ENCODE measurements at regions not wholly inside any gene's neighbourhood (a gene's known extent, or its start where the extent isn't known, plus 50 kb on each side); places are given as distances from the start of the nearest gene placed in this dataset.

DNA sequence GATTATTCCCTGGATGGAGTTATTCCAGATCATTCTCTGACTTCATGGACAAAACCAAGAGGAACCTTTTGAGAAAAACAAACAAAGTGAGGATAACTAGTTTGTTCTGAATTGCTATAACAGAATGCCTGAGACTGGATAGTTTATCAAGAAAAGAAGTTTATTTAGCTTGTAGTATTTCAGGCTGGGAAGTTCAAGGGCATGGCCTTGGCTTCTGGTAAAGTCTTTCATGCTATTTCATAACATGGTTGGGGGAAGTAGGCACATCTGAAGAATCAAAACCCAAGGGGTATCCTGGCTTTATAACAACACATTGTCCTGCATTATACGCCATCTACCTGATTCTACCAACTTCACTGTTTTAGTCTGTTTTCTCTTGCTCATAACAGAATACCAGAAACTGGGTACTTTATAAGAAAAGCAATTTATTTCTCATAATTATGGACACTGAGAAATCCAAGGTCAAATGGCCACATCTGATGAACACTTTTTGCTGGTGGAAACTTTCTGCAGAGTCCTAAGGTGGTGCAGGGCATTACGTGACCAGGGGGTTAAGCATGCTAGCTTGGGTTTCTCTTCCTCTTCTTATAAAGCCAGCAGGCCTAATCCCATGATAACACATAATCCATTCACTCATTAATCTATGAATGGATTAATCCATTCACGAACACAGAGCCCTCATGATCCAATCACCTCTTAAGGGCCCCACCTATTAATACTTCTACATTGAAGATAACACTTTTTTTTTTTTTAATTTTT, 186.1 kb upstream of the PRSS16 start:
- no peak for DNase-seq
- H3K36me3 ChIP-seq (replicated peaks), result no peaks in the 10 kb centered on the region
- in situ Hi-C loops (cut with HindIII; ENCODE audit: low pct_ligation_motif_present, low sequenced_read_pairs), result no loop called here

DNA sequence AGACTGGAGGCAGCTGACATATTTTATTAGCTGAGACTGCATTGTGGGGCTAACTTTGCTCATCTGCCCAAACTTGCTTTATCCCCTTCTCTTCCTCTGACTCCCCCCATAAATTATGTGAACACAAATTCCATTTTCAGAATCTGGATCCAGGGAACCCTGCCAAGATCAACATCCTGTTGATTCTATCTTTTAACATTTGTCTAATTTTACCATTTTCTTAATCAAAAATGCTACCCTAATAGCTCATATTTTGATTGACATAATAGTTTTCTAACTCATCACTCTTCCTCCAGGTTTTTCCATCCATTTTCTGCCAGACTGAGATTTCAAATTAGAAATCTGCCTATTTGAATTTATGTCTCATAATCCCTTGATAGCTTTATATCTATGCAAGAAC, 184.7 kb upstream of the PRSS16 start:
- in situ Hi-C loops (cut with HindIII; ENCODE audit: low pct_ligation_motif_present, low sequenced_read_pairs), result no loop called here

More for the DNA sequence above, 186.1 kb upstream of the PRSS16 start:
- TF ChIP-seq, protein P1, sequence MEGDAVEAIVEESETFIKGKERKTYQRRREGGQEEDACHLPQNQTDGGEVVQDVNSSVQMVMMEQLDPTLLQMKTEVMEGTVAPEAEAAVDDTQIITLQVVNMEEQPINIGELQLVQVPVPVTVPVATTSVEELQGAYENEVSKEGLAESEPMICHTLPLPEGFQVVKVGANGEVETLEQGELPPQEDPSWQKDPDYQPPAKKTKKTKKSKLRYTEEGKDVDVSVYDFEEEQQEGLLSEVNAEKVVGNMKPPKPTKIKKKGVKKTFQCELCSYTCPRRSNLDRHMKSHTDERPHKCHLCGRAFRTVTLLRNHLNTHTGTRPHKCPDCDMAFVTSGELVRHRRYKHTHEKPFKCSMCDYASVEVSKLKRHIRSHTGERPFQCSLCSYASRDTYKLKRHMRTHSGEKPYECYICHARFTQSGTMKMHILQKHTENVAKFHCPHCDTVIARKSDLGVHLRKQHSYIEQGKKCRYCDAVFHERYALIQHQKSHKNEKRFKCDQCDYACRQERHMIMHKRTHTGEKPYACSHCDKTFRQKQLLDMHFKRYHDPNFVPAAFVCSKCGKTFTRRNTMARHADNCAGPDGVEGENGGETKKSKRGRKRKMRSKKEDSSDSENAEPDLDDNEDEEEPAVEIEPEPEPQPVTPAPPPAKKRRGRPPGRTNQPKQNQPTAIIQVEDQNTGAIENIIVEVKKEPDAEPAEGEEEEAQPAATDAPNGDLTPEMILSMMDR (IDR thresholded peaks at IDR 0.05; ENCODE audit: low read depth, low read length, missing control alignments), result no peak
- H3K27me3 ChIP-seq (replicated peaks), result no peaks in the 10 kb centered on the region
- no peak overlapping the region for H3K4me3 ChIP-seq (ENCODE audit: low read depth, low read length)
- H3K27ac ChIP-seq, result no peak overlapping the region

DNA sequence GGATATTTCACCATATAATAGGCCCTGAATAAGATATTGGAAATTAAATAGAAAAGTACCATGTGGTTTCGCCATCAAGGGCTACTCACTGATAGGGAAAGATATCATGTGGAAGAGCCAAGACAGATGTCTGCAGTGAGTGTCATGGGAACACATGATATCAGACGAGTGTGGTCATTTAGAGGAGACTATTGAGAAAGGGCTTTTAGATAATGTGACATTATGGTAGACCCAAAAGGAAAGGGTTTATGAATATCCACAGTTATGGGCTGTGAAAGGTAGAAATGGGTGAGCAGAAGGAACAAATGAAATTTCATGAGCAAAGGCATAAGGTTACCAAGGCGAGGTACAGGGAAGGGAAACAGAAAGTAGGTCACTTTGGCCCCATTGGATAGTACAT, 182.3 kb upstream of the PRSS16 start:
- in situ Hi-C loops (cut with HindIII; ENCODE audit: low pct_ligation_motif_present, low sequenced_read_pairs), result no loop called here
- H3K4me3 ChIP-seq (ENCODE audit: low read depth, low read length), result no peak overlapping the region
- TF ChIP-seq, protein P1 (IDR thresholded peaks at IDR 0.05; ENCODE audit: low read depth, low read length, missing control alignments), result no peak
- H3K36me3 ChIP-seq (replicated peaks), result no peaks in the 10 kb centered on the region
- no peak for DNase-seq
- H3K27ac ChIP-seq, result no peak overlapping the region
- H3K27me3 ChIP-seq (replicated peaks), result no peaks in the 10 kb centered on the region

More for the DNA sequence above, 184.7 kb upstream of the PRSS16 start:
- TF ChIP-seq, protein P1 (IDR thresholded peaks at IDR 0.05; ENCODE audit: low read depth, low read length, missing control alignments), result no peak
- Histone ChIP-seq H3K27me3 (replicated peaks) (no peaks in the 10 kb centered on the region), H3K4me3 (ENCODE audit: low read depth, low read length) (no peak overlapping the region), H3K27ac (no peak overlapping the region), H3K36me3 (replicated peaks) (no peaks in the 10 kb centered on the region)
- DNase-seq, result no peak

DNA sequence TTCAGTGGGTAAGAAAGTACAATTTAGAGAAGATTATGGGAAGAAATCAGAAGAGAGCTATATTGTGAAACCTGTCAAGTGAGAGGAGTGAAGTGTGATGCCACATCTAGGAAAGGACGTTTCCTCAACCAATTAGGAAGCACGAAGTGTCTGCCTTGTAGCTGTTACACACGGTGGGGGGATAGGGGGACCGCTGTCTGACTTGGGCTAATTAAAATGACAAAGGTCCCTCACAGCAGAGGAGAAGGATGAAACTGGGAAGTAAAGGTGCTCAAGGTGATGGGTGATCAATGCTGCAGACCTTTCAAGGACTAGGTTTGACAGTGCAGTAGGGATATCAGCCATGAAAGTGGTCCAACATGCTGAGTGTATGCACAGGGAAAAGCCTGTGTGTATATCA, 181.1 kb upstream of the PRSS16 start:
- DNase-seq, result no peak
- TF ChIP-seq, protein P1 (IDR thresholded peaks at IDR 0.05; ENCODE audit: low read depth, low read length, missing control alignments), result no peak
- Histone ChIP-seq H3K27me3 (replicated peaks) (no peaks in the 10 kb centered on the region), H3K36me3 (replicated peaks) (no peaks in the 10 kb centered on the region), H3K27ac (no peak overlapping the region), H3K4me3 (ENCODE audit: low read depth, low read length) (no peak overlapping the region)
- in situ Hi-C loops (cut with HindIII; ENCODE audit: low pct_ligation_motif_present, low sequenced_read_pairs), result no loop called here

DNA sequence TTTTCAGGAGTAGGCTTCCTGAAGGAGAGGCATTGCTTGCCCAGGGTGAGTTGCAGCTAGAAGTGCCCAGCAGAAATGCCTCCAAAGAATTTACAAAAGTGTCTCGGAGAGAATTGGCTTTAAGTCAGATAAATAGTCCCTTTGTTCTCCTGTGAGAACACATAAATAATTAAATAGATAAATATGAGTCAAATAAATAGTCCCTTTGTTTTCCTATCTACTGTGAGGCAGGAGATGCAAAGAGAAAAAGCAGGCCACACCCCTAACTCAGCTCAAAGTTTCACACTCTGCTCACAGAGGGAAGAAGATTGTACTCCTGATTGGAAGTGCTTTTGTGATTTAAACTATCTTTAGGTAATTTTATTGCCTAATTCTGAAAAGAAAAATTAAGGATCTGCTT, 180.7 kb upstream of the PRSS16 start:
- Histone ChIP-seq H3K36me3 (replicated peaks) (no peaks in the 10 kb centered on the region), H3K27ac (no peak overlapping the region), H3K27me3 (replicated peaks) (no peaks in the 10 kb centered on the region), H3K4me3 (ENCODE audit: low read depth, low read length) (no peak overlapping the region)
- TF ChIP-seq, protein P1 (IDR thresholded peaks at IDR 0.05; ENCODE audit: low read depth, low read length, missing control alignments), result no peak
- no peak for DNase-seq
- in situ Hi-C loops (cut with HindIII; ENCODE audit: low pct_ligation_motif_present, low sequenced_read_pairs), result no loop called here

DNA sequence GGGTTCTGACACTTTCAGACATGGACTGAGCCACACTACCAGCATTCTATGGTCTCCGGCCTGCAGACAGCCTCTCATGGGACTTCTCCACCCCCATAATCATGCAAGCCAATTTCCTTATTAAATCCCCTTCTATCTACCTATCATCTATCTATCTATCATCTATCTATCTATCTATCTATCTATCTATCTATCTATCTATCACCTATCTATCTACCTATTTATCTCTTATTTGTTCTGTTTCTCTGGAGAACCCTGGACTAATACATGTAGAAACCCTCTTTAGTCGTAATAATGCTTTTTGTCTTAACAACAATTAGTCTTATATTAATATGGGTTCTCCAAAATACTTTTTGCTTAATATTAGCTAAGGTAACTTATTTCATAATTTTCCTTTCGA, 174.1 kb upstream of the PRSS16 start:
- TF ChIP-seq, protein P1 (IDR thresholded peaks at IDR 0.05; ENCODE audit: low read depth, low read length, missing control alignments), result no peak
- in situ Hi-C loops (cut with HindIII; ENCODE audit: low pct_ligation_motif_present, low sequenced_read_pairs), result no loop called here
- Histone ChIP-seq H3K4me3 (ENCODE audit: low read depth, low read length) (no peak overlapping the region), H3K36me3 (replicated peaks) (no peaks in the 10 kb centered on the region), H3K27me3 (replicated peaks) (no peaks in the 10 kb centered on the region), H3K27ac (no peak overlapping the region)
- DNase-seq, result no peak
